HFF-Myc (cell line): ENCODE measurements at regions not wholly inside any gene's neighbourhood (a gene's known extent, or its start where the extent isn't known, plus 50 kb on each side); places are given as distances from the start of the nearest gene placed in this dataset.

Experiments
- DNase-seq: peaks from one replicate; pipeline ENCODE4 v3.0.0-alpha.2; 2011; ENCODE audit warnings: low read depth; ENCODE audit errors: extremely low read depth
- H3K4me3 ChIP-seq: replicated peaks from 2 replicates; pipeline ENCODE4 v1.5.1; 2011; ENCODE audit warnings: low read depth, mild to moderate bottlenecking, control low read depth, low read length
- CTCF ChIP-seq: IDR thresholded peaks from 2 replicates; pipeline ENCODE4 v1.5.1; 2012; ENCODE audit warnings: mild to moderate bottlenecking, low read depth, low read length, control low read depth; ENCODE audit errors: missing control alignments

- no peak overlapping the region for H3K4me3 ChIP-seq
- no peak for DNase-seq
- TF ChIP-seq CTCF = no peak
These were observed 414.4 kb upstream of the EEF2KMT start for GRCh38 chr16:5512014-5512413.

- no peak for TF ChIP-seq CTCF
- DNase-seq = no peak
- H3K4me3 ChIP-seq = no peak overlapping the region
These were observed 413.3 kb upstream of the EEF2KMT start for GRCh38 chr16:5510819-5511370.

GRCh38 chr16:5509794-5510193 lies 412.2 kb upstream of the EEF2KMT start:
- no peak overlapping the region for H3K4me3 ChIP-seq
- DNase-seq = no peak
- TF ChIP-seq CTCF = no peak

GRCh38 chr16:5509336-5509735 lies 411.7 kb upstream of the EEF2KMT start:
- TF ChIP-seq CTCF = no peak
- no peak overlapping the region for H3K4me3 ChIP-seq
- DNase-seq = no peak

- H3K4me3 ChIP-seq = no peak overlapping the region
- no peak for TF ChIP-seq CTCF
- DNase-seq = no peak
These were observed 410.8 kb upstream of the EEF2KMT start for GRCh38 chr16:5508371-5508770.

GRCh38 chr16:5506021-5506420 lies 408.4 kb upstream of the EEF2KMT start:
- no peak for DNase-seq
- no peak for TF ChIP-seq CTCF
- no peak overlapping the region for H3K4me3 ChIP-seq

- H3K4me3 ChIP-seq = no peak overlapping the region
- TF ChIP-seq CTCF = no peak
- no peak for DNase-seq
These were observed 407.7 kb upstream of the EEF2KMT start for GRCh38 chr16:5505091-5505887.
